GM19452 (cell line): ENCODE measurements at regions not wholly inside any gene's neighbourhood (a gene's known extent, or its start where the extent isn't known, plus 50 kb on each side); places are given as distances from the start of the nearest gene placed in this dataset.
A peak's percentile ranks its signal among the peaks of the same experiment; 100 is the strongest.

ENCODE experiments used
- ATAC-seq: cut with Tn5 transposase; IDR thresholded peaks from one replicate; pipeline ENCODE4 v1.9.1; 2021; ENCODE audit not compliant: unreplicated experiment

- no peak for ATAC-seq
These were observed 49.8 kb downstream of the ABCC12 start for GRCh38 chr16:48105976-48106375.

GRCh38 chr16:48105456-48105855, 50.3 kb downstream of the ABCC12 start:
- no peak for ATAC-seq

GRCh38 chr16:48103591-48103990, 52.2 kb downstream of the ABCC12 start:
- no peak for ATAC-seq

- ATAC-seq: no peak
These were observed 53.4 kb downstream of the ABCC12 start for GRCh38 chr16:48102083-48103008.

GRCh38 chr16:48101069-48101674, 54.6 kb downstream of the ABCC12 start:
- peak; percentile 65 for ATAC-seq

GRCh38 chr16:48099455-48099854, 56.3 kb downstream of the ABCC12 start:
- no peak for ATAC-seq

- no peak for ATAC-seq
These were observed 57.3 kb downstream of the ABCC12 start for GRCh38 chr16:48098472-48098871.

- ATAC-seq: no peak
These were observed 64.7 kb downstream of the ABCC12 start for GRCh38 chr16:48091117-48091516.

GRCh38 chr16:48089053-48089792, 66.6 kb downstream of the ABCC12 start:
- no peak for ATAC-seq

GRCh38 chr16:48087639-48088038, 68.2 kb downstream of the ABCC12 start:
- ATAC-seq: no peak

GRCh38 chr16:48086422-48086821, 69.4 kb downstream of the ABCC12 start:
- no peak for ATAC-seq

GRCh38 chr16:48085729-48086128, 70.1 kb downstream of the ABCC12 start:
- no peak for ATAC-seq

GRCh38 chr16:48084826-48085225, 71.0 kb downstream of the ABCC12 start:
- ATAC-seq: no peak

- no peak for ATAC-seq
These were observed 73.3 kb downstream of the ABCC12 start for GRCh38 chr16:48082516-48082915.

- ATAC-seq: no peak
These were observed 74.1 kb downstream of the ABCC12 start for GRCh38 chr16:48081656-48082055.

- no peak for ATAC-seq
These were observed 79.3 kb downstream of the ABCC12 start for GRCh38 chr16:48076455-48077012.

- no peak for ATAC-seq
These were observed 80.4 kb downstream of the ABCC12 start for GRCh38 chr16:48075398-48075797.

GRCh38 chr16:48067388-48067787, 88.4 kb downstream of the ABCC12 start:
- no peak for ATAC-seq

GRCh38 chr16:48064971-48065370, 90.8 kb downstream of the ABCC12 start:
- ATAC-seq: no peak

- no peak for ATAC-seq
These were observed 93.1 kb downstream of the ABCC12 start for GRCh38 chr16:48062681-48063080.

- no peak for ATAC-seq
These were observed 95.9 kb downstream of the ABCC12 start for GRCh38 chr16:48059936-48060335.
